ENCODE measurements at regions not wholly inside any gene's neighbourhood (a gene's known extent, or its start where the extent isn't known, plus 50 kb on each side); places are given as distances from the start of the nearest gene placed in this dataset.

GRCh38 chr3:30546934-30547333 is 59.5 kb upstream of the TGFBR2 start (continued):
- TF ChIP-seq AR (CRISPR knock-in tag; IDR thresholded peaks at IDR 0.05) (no peak), SMAD3 (CRISPR knock-in tag; IDR thresholded peaks at IDR 0.05; ENCODE audit: borderline replicate concordance) (no peak), FOXP4 (CRISPR knock-in tag; IDR thresholded peaks at IDR 0.05) (no peak), ZNF671 (CRISPR knock-in tag; IDR thresholded peaks at IDR 0.05) (no peak), ZNF121 (CRISPR knock-in tag; IDR thresholded peaks at IDR 0.05) (no peak), HMGA2 (CRISPR knock-in tag; IDR thresholded peaks at IDR 0.05) (no peak)

GRCh38 chr3:30547716-30548115 is 58.7 kb upstream of the TGFBR2 start:
- DNase-seq (ENCODE audit: low spot score), result no peak
- peaks cover 29% of the 10 kb centered on the region for H3K9me3 Mint-ChIP-seq
- H3K4me1 Mint-ChIP-seq, result peaks cover 60% of the 10 kb centered on the region
- H3K27ac Mint-ChIP-seq, result peak overlapping the region; percentile 80; the same call in 1 of the 2 replicates
- no peak for ATAC-seq
- H3K27me3 Mint-ChIP-seq (ENCODE audit: low read depth), result peaks cover 2% of the 10 kb centered on the region; the same call in 1 of the 2 replicates
- TF ChIP-seq SMAD3 (CRISPR knock-in tag; IDR thresholded peaks at IDR 0.05; ENCODE audit: borderline replicate concordance) (no peak), PRDM15 (CRISPR knock-in tag; IDR thresholded peaks at IDR 0.05) (no peak), ZNF232 (CRISPR knock-in tag; IDR thresholded peaks at IDR 0.05) (no peak), NFE2L1 (CRISPR knock-in tag; IDR thresholded peaks at IDR 0.05) (no peak), CDX4 (CRISPR knock-in tag; IDR thresholded peaks at IDR 0.05; ENCODE audit: borderline replicate concordance) (no peak), IRF2 (CRISPR knock-in tag; IDR thresholded peaks at IDR 0.05; ENCODE audit: borderline replicate concordance, low read depth) (no peak), USF2 (CRISPR knock-in tag; IDR thresholded peaks at IDR 0.05) (no peak), ELF4 (CRISPR knock-in tag; IDR thresholded peaks at IDR 0.05; ENCODE audit: low read depth) (no peak), ZNF671 (CRISPR knock-in tag; IDR thresholded peaks at IDR 0.05) (no peak), ZNF121 (CRISPR knock-in tag; IDR thresholded peaks at IDR 0.05) (no peak)
- peaks cover 18% of the 10 kb centered on the region for H3K36me3 Mint-ChIP-seq
- ChIA-PET CTCF (no interaction called here), POLR2A (no interaction called here)
- no peak overlapping the region for H3K4me3 Mint-ChIP-seq

- H3K4me3 Mint-ChIP-seq, result no peak overlapping the region
- CTCF ChIA-PET, result interaction anchor here (1.1 kb wide), 1 partner anchor 59 kb away, joined by 3 read pairs; no protein-coding TSS in a partner anchor
- POLR2A ChIA-PET, result no interaction called here
- H3K4me1 Mint-ChIP-seq, result peaks cover 66% of the 10 kb centered on the region
- ATAC-seq, result peak; percentile 89
- DNase-seq (ENCODE audit: low spot score), result peak; percentile 69
- H3K27me3 Mint-ChIP-seq (ENCODE audit: low read depth), result no peaks in the 10 kb centered on the region
- peaks cover 14% of the 10 kb centered on the region for H3K36me3 Mint-ChIP-seq
- TF ChIP-seq ATF6 (CRISPR knock-in tag; IDR thresholded peaks at IDR 0.05) (no peak), SP1 (CRISPR knock-in tag; conservative IDR thresholded peaks at IDR 0.05) (peak; percentile 24), MAX (CRISPR knock-in tag; IDR thresholded peaks at IDR 0.05) (no peak), STAT6 (CRISPR knock-in tag; conservative IDR thresholded peaks at IDR 0.05; ENCODE audit: low read depth) (no peak)
- peaks cover 24% of the 10 kb centered on the region for H3K9me3 Mint-ChIP-seq
- H3K27ac Mint-ChIP-seq, result peak overlapping the region; percentile 80
Measured at GRCh38 chr3:30548600-30548999, 57.8 kb upstream of the TGFBR2 start.
